GM21825 (cell line): ENCODE measurements at regions not wholly inside any gene's neighbourhood (a gene's known extent, or its start where the extent isn't known, plus 50 kb on each side); places are given as distances from the start of the nearest gene placed in this dataset.
"Not testable (repeated sequence)": the region's sequence is repeated elsewhere in the genome, so short reads cannot be mapped to it uniquely, and the experiment has no call there.

Experiments used
- ATAC-seq: cut with Tn5 transposase; IDR thresholded peaks from one replicate; pipeline ENCODE4 v1.9.1; 2021; ENCODE audit warnings: mild to moderate bottlenecking, moderate library complexity; ENCODE audit not compliant: unreplicated experiment

- no peak for ATAC-seq
Observed at GRCh38 chr21:21845901-21846300, 847.7 kb downstream of the NCAM2 start.

DNA sequence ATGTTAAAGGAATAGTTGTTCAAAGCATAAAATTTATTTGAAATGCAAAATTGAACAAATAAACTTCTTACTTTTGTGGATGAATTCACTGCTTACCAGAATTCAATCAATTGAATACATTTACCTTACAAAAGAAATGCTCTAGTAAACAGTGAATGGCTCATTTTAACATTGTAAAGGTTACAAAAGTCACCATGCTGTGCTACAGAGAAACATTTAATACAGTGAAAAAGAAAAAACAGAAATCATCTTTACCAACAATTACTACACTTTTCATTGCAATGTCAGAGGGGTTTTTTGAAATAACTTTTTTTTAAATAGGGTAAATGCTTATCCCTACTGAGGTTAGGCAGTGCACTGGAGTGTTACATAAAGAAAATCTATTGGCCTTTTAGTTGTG is 853.0 kb downstream of the NCAM2 start:
- ATAC-seq = no peak

- ATAC-seq = no peak
Observed at GRCh38 chr21:21851657-21852056, 853.4 kb downstream of the NCAM2 start.

- no peak for ATAC-seq
Observed at GRCh38 chr21:21858502-21859334, 860.5 kb downstream of the NCAM2 start.

DNA sequence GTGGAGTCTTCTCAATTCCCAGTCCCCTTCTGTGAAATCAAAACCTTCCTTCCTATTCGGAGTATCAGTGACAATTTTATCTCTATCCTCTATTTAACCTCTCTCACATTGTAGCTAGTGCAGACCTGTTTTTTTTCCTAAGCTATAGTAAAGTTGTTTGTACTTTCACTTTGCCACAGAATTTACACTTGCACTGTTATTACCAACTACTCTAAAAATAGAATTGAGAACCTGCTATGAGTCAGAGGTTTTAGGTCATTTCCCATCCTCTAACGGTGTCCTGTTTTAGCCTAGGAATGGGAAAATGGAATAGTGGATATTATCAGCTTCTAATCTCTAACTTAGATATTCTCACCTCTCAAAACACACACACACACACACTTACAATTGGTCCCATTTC is 862.7 kb downstream of the NCAM2 start:
- no peak for ATAC-seq

- no peak for ATAC-seq
Observed at GRCh38 chr21:21864321-21864840, 866.2 kb downstream of the NCAM2 start.

- no peak for ATAC-seq
Observed at GRCh38 chr21:21897275-21897883, 899.2 kb downstream of the NCAM2 start.

DNA sequence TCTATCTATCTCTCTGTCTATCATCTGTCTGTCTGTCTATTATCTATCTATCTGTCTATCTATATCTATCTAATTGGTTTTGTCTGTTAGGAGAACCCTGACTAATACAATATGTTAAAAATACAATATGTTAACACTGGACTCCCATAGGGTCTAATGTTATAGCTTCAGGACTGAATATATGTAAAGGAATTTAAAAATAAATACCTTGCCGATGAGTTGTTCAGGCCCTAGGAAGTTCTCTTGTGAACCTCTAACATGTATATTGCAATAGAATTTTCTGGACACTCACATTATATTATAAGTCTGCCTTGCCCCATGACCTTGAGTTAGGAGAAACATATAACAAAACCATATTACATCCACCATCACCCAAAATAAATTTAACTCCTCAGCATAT is 900.6 kb downstream of the NCAM2 start:
- no peak for ATAC-seq

DNA sequence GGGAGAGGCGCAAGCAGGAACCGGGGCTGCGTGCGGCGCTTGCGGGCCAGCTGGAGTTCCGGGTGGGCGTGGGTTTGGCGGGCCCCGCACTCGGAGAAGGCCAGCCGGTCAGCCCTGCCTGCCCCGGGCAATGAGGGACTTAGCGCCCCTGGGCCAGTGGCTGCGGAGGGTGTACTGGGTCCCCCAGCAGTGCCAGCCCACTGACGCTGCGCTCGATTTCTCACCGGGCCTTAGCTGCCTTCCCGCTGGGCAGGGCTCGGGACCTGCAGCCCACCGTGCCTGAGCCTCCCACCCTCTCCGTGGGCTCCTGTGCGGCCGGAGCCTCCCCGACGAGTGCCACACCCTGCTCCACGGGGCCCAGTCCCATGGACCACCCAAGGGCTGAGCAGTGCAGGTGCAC is 904.2 kb downstream of the NCAM2 start:
- ATAC-seq = not testable (repeated sequence)

DNA sequence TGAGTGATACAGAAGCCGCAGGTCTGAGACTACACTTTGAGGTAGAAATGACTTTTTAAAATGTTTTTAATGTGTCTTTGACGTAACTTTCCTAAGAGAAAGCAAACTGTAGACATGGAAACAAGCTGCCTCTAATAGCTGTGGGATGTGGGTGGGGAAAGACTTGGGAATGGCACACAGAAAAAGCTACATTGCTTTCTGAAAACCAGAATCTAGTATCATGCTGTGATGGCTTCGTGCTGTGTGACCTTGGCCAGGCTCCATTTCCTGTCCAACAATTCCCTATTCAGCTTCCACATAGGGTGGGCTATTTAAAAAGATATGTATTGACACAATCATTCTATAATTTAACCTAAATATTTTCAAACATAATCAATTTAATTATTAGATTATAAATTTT is 909.1 kb downstream of the NCAM2 start:
- ATAC-seq = no peak

GRCh38 chr21:21915816-21916215 is 917.6 kb downstream of the NCAM2 start:
- no peak for ATAC-seq

DNA sequence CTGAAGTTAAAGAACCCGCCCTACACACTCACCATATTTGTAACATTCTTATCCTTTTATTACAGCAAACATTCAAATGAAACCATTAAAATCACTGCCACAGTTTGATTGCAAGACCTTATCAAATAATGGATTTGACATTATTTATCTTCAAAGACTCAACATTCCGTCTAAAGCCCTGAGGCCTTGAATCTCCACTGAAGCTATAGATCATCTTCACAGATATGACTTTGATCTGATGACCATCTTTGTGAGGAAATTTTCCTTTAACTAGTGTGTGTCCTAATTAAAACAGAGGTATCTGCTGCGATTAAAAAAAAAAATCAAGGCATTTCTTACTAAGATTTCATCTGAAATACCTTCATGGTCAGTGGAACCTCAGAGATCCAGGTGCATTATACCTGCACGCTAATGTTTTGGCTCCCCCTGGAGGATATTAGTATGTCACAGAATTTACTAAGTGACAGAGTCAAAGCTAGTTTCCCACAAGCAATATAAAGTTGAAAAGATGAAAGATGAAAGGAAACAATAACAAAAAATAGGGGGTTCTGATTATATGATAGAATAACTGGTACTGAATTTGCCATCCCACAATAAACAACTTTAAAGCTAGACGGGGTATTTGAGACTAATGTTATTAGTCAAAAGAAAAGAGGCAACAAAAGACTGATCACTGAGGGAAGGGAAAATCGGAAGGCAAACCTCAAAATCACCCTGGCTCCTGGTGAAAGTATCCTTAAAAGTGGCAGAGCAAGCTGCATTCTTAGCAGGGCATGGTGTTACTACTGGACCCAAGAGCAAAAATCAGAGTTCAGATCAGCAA is 923.4 kb downstream of the NCAM2 start:
- ATAC-seq = no peak

DNA sequence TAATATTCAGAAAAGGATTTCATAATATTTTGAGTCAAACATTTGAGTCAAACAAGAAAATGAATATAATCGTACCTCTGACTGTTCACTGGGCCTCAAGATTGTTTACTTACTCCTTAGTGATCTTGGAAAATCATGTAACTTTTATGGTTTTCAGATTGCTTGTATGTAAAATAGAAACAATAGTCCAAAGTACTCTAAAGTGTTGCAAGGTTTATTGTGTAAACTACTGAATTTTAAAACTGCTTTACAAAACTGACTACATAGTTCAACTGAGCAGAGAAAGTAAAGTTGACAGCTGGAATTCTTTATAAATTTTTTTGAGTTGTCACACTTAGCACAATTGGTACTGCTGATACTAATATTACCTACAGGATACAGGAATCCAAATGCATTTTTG is 931.0 kb downstream of the NCAM2 start:
- ATAC-seq = no peak

DNA sequence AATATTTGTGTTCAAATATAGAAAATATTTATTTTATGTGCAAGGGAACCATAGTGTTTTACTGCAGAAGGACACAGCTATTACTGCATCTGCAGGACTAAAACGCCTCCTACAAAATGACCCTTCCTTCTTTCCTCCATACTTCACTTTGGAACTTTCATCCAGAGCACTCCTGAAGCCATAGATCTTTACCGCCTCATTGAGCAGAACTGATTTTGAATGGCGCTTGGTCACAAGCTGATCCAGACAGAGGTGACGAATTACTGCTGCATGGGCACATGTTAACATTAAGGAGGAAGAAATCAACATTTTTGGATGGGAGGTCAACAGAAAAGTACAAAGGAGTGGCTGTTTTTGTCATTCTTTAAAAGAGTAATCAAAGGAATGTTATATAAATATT is 931.6 kb downstream of the NCAM2 start:
- ATAC-seq = no peak

DNA sequence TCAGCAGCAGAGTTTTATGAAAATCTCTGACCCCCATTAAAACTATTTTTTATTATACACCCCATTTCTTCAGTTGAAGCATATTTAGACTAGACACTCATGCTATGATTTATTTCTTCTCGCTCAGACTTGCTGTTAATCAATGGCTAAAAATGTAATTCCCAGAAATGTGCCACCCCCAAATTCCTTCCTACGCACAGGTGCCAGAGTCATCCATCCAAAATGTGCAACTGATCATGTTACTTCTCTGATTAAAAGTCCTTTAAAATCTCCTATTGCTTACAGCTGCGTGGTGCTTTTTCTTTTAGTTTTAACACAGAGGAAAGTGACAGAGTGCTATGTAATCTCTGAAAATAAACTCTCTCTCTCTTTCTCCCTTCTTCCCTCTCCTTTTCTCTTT is 954.4 kb downstream of the NCAM2 start:
- no peak for ATAC-seq

DNA sequence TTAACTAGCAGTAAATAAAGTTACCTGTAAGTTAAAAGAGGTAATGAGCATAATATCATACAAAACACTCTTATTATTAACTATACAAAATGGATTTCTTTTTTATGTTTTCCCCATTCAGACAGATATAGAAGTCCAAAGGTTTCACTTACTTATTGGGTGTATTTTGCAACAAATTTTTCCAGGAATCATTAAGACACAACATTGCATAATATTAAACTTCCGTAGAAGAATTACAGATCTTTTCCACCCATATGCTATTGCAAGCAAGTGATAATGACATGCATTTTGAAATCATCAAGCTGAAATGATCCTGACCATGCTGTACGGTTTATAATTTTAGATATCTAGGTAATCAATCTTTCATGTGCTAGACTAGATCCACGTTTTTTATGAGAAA is 957.0 kb downstream of the NCAM2 start:
- no peak for ATAC-seq

GRCh38 chr21:21957490-21957889 is 959.3 kb downstream of the NCAM2 start:
- no peak for ATAC-seq

- ATAC-seq = no peak
Observed at GRCh38 chr21:21963911-21964310, 965.7 kb downstream of the NCAM2 start.

DNA sequence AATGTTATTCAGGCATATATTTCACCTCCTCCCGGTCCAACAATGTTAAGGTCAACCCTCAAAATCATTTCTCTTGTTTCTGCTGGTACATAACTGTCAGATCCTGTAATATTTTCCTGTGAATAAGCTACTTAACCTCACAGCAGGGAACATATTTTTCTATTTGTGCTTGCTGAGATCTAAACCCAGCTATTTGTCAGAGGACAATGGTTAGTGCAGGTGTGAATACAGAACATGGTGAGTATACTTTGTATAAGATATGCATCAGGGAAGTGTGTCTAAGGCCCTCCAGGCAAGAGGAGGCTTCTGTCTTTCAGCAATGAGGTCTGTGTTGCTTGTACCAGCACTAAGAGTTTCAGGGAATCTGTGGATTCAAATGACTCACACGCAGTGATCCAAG is 970.6 kb downstream of the NCAM2 start:
- no peak for ATAC-seq

- no peak for ATAC-seq
Observed at GRCh38 chr21:21969211-21969610, 971.0 kb downstream of the NCAM2 start.

GRCh38 chr21:21971384-21971783 is 973.2 kb downstream of the NCAM2 start:
- no peak for ATAC-seq

- no peak for ATAC-seq
Observed at GRCh38 chr21:21973806-21974205, 975.6 kb downstream of the NCAM2 start.
